CD4-positive, alpha-beta T cell treated with Interleukin-10 for 1 hour (primary cell): ENCODE measurements at regions not wholly inside any gene's neighbourhood (a gene's known extent, or its start where the extent isn't known, plus 50 kb on each side); places are given as distances from the start of the nearest gene placed in this dataset.
"Not testable (repeated sequence)": the region's sequence is repeated elsewhere in the genome, so short reads cannot be mapped to it uniquely, and the experiment has no call there.

Experiments
- DNase-seq: peaks from one replicate; pipeline ENCODE4 v3.0.0-alpha.2; 2020

DNA sequence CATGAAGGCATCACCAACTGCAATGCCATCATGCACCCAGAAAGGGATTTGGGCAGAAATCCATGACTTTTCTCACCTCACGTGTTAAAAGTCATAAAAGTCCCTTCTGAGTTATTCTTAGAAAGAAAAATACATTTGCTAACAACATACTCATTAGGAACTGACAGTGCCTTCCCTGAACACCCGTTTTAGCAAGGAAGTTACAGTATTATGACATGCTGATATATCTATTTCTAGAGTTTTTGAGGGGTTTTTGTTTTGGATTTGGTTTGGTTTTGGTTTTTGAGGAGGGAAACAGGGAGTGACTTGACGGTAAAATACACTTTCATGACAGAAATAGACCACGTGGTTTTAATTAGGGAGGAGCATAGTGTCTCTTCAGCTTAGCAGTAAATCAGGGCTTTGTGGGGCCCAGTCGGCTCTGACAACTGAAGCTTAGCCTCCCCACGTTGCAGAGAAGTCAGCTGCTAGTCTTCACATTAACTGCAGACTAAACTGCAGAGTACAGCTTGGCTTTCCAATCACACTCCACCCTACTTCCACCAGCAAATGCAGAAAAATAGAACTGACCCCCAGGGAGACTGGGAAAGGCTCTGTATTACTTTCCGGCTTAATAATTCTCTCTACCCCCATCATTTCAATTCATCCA, 141.4 kb downstream of the FAM124B start:
- no peak for DNase-seq

DNA sequence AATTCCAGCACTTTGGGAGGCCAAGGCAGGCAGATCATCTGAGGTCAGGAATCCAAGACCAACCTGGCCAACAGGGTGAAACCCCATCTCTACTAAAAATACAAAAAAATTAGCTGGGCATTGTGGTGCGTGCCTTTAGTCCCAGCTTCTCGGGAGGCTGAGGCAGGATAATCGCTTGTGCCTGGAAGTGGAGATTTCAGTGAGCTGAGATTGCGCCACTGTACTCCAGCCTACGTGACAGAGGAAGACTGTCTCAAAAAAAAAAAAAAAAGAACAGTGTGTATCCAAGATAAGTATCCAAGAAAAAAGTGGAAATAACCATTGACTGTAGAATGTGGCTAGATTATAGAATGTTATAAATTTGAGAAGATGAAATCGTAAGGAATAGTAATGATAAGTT, 142.1 kb downstream of the FAM124B start:
- DNase-seq = no peak

DNA sequence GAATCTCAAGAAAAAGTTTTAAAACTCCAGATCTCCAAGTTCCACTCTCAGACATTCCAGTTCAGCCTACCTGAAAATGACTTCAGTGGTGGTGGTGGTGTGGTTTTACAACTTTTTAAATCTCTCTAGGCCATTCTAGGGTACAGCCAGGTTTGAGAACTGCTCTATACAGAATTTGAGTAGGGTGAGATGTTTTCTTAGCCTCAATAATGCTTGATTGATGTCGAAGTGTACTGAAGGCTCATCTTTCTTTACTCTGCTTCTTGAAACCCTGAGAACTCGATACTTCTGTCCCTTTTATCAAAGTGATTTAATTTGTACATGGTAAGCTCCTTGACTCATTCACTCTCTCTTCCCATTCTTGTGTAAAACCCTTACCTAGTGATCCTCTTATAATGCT, 143.8 kb downstream of the FAM124B start:
- DNase-seq = no peak

DNA sequence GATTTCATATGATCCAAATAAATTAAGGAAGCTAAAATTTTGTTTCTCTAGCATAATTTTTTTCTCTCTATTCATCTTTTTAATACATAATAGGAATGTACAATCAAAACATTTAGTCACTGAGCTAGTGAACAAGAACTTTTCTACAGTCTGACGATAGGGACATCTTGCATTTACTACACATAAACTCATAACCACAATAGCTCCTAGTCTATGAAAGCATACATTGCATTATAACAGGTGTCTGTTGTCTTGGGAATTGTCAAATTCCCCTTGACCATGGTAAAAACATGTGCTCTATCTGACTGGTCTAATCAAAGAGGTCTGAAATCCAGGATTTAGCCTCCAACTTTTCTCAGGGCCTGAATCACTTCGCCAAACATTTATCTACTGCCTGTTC, 144.8 kb downstream of the FAM124B start:
- no peak for DNase-seq

DNA sequence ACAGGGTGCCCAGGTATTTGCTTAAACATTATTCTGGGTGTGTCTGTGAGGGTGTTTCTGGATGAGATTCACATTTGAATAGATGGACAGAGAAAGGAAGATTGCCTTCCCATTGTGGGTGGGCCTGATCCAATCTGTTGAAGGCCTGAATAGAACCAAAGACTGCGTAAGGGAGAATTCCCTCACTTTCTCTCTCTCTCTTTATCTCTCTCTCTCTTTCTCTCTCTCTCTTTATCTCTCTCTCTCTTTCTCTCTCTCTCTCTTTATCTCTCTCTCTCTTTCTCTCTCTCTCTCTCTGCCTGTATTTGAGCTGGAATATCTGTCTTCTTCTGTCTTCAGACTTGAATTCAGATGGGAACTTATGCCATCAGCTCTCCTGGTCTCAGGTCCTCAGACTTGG, 148.4 kb downstream of the FAM124B start:
- no peak for DNase-seq

DNA sequence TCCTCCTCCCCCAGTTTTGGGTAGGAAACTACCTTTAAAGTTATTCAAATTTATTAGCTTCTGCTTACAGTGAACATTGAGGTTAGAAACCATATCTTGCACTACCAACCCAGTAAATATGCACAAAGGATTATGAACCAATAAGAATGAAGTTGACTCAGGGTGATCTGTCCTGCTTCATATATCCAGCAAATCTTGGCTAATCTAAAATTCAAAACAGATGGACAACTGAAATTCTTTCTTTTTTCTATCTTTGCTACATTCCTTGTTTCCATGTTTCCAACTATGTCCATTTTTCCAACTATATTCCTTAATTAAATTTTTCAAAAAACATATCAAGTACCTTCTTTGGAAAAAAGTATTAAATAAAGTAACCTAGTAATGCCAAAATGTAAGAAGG, 149.3 kb downstream of the FAM124B start:
- DNase-seq = no peak

DNA sequence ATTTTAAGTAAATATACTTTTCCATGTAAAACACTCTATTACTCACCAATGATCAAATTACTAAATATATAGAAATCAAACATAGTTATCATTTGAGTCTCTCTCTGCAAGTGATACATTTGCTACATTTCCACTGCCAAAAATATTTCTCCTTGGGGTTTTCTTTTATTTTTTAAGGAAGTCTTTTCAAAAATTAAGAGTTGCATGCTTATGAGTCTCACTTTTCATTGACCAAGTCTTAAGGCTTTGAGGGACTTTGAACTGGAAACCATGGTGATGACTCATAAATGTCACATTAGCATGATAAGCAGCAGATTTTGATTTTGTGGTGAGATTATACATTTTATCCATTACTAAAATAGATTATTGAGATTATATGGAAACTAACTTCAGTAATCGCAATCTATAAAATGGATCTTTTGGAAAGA, 152.9 kb downstream of the FAM124B start:
- no peak for DNase-seq

DNA sequence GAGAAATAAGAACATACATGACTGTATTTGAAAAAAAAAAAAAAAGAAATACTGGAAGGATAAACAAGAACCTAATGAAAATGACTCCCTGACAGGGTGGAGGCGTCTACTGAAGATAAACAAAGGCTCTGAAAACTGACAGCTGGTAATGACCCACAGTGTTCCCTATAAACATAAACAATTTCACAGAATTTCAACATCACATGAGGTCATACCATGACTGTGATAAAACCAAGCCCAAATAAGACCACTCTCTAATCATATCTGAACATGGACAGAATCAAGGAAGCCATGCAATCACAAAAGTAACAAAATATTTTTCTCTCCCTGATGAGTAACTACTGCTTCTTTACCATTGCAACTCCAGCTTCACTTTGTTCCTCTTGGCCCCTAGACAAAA, 159.3 kb downstream of the FAM124B start:
- no peak for DNase-seq

DNA sequence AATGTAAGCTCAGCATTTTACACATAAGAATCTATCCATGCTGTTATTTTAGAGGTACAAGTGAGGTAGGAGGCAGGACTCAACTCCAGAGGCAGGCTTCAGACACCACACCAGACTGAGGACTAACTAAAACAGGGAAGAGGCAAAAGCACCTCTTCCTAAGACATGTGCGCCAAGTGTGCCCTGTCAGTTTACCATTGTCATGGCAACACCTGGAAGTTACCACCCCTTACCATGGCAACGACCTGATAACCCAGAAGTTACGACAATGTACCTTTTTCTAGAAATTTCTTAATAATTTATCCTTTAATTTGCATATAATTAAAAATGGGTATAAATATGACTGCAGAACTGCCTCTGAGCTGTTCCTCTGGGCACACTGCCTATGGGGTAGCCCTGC, 160.1 kb downstream of the FAM124B start:
- no peak for DNase-seq

DNA sequence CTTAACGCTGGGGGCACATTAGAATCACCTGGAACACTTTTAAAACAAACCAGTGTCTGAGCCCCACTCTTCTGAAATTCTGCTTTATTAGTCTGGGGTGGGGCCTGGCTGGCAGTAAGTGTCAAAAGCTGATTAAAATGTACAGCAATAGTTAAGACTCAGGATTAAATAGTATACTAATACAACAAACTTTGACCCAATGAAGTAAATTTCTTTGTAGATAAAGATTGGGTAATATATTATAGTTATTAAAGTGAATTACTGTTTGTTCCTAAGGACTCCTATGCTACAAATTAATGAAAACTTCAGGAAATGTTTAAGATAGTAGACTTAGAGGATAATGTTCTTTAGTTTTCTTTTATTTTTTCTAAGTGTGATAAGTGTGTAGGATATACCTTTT, 160.9 kb downstream of the FAM124B start:
- DNase-seq = no peak

DNA sequence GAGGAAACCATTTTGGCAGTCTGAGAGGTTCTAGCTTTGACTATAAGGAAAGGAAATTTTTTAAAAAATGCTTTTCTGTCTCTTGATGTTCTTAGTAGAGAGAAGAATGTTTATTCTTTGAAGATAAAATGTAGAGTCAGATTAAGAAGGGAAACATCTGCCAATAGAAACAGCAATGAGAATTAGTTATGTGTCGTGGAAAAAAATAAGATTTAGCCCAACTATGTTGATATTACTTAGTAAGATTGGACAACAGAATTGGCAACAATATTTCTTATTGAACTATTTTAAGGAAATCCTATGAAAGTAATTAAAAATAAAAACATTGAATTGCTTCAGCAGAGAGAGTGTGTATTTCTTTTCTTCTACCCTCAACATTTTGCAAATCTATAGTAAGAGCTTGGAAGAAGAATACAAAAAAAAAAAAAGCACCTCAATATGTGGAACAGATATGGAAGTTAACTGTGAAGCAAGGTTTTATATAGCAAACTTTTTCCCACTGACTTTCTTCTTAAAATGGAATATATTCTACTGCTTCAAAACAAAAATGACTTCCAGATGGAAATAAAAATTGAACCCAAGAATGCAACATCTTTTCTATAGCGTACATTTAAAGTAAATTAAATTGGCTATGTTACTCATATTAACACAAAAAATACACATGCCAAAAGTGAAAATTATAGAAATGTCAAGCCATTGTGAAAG, 177.9 kb downstream of the FAM124B start:
- no peak for DNase-seq

DNA sequence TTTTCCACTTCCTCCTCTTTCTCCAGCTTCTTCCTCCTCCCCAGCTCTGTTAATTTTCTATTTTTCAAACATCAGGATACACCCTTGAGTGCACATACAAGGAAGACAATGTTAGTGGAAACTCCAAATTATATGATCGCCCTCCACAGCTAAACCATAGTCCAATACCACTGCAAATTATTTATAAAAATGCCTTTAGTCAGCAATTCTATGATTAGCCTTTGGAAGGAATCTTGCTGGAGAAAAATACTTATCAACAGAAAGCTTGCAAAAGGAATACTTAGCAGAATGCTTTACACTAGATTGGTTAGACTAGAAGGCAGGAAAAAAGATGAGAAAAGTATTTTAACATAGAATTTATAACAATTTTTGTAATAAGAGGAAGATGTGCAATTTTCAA, 178.9 kb downstream of the FAM124B start:
- no peak for DNase-seq

DNA sequence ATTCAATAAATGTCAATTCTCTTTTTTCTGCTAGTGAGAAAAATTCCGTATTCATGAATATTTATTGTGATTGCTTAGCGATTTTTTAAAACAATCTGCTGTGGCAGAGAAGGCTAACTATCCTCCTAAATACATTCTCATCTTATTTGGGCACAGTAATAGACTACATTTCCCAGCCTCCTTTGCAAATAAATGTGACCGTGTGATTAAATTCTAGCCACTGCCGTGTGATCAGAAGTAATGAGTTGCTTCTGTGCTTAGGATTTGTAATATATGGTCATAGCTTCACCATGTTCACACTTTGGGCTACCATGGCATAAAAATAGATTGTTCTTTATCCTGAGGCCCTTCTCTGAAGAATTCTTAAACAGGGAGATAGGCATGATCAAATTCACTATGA, 179.6 kb downstream of the FAM124B start:
- DNase-seq = no peak

DNA sequence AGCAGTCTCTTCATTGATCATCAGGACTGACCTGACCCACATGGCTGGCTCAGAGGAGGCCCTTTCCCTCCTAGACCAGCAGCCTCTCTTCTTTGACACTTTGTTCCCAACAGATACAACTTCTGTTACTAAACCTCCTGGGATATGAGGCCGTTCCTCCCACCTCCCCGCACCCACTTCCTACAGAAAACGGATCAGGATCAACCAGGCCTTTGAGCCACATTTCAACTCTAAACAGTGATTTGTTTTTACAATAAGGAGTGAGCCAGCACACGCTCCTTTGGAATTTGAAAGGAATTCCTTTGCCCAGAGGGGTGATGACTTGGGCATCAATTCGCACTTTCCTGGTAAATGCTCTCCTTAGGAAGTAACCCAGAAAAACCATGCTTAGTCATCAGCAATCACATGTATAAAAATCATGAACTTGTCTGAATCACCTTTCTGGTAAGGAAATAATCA, 180.4 kb downstream of the FAM124B start:
- no peak for DNase-seq

DNA sequence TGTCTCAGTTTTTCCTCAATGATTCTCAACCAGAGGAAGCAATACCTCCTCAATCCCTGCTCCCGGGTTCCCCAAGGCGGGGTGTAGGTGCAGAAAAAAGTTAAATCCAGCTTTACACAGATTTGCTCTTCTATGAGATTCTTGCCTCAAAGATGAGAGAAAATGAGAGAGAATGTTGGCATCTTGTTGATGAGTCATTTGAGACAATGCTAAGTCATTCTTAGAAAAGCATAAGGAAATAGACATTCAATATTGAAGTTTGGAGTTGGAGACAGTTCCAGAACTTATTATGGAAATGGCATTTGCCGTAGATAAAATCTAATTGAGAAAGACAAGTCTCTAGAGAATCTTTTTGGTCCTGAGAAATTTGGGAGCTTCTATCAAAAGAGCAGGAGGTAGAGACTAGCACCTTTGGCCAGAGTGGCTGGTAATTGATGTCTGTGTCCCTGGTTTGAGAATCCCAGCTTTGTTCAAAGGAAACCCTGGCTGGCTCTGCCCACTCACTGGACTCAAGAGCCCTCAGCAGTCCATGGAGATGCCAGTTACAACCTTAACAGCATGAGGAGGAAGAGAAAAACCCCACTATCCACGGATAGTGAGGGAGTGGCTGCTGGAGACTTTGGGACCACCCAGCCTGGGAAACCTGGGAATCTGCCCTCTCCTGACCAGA, 181.2 kb downstream of the FAM124B start:
- DNase-seq = no peak

DNA sequence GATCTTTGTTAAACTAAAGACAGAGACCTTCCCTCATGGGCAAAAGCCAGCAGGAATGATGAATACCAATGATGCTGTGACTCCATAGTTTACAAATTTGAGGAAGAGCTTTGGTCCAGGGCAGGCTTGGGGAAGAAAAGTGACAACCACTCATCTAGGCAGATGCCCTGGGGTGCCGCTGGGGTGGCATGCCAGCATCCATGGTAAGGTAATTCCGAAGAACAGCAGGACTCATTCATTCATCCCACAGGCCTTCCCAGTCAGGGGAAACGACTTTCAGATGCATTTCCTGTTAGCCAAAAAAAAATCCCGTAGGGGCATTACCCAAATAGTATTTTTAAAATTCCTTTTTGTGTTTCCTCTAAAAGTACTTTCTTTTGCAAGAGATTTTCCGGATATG, 180.7 kb upstream of the SERPINE2 start:
- no peak for DNase-seq

DNA sequence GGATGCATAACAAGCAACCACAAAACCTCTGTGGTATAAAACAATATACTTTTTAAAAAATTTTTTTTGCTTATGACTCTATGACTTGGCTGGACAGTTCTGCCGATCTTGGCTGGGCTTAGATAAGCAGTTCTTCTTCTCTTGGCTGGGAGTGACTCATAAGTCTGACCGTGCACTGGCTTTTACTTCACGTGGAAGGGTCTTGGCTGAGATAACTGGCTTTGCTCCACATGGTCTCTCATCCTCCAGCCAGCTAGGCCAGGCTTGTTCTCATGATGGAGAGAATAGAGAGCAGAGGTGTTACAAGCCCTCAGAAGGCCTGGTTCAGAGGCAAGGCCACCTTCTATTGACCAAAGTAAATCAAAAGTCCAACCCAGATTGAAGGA, 178.9 kb upstream of the SERPINE2 start:
- no peak for DNase-seq

DNA sequence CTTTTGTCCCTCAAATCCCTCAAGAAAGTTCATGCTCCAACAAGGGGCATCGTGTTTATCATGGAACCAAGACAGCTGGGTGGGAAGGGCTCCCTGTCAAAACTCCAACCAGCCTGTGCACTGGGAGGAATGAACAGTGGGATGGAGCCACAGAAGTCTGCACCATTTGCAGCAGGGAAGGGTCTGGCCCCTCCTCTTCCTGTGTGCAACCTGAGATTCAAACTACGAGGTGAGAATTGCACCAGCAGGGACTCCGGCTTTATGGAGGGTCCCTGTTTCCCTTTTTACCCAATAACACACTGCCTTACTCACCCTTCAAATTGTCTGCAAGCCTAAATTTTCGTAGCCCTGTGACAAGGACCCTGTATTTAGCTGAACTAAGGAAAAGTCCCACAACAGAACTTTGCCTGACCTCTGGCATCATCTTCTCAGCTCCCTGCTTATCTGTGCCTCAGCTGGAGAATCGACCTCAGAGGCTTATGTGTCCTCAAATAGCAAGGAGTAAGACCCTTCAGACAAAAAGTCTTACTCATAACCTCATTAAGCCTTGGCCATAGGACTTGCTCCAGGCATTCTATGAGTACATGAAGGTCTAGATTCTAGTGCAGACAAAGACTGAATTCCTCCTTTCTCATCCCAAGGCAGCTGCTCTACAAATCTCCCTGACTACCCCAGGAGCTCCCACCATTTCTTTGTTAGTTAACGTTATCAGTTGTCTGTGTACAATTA, 178.3 kb upstream of the SERPINE2 start:
- no peak for DNase-seq

DNA sequence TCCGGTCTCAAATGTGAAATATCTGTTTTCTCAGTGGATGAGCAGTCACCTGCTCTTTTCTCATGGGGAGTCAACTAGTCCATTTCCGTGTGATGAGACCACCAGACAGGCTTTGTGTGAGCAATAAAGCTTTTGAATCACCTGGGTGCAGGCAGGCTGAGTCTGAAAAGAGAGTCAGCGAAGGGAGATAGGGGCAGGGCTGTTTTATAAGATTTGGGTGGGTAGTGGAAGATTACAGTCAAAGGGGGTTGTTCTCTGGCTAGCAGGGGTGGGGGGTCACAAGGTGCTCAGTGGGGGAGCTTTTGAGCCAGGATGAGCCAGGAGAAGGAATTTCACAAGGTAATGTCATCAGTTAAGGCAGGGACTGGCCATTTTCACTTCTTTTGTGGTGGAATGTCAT, 176.5 kb upstream of the SERPINE2 start:
- DNase-seq = not testable (repeated sequence)

DNA sequence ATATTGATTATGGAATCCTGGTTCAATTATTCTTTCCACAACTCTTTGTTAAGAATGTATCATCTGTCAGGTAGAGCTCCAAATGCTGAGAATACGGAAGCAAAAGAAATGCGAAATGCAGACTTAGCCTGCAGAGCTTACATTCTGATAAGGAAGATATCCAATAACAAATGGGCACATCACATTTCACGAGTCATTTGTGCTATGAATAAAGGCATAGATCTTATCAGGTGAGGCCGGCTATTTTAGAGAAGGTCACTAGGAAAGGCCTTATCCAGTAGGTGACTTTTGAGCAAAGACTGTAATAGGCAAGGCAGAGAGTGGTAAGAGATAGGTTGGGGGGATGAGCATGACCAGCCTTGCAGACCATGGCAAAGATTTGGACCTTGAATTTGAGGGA, 174.3 kb upstream of the SERPINE2 start:
- DNase-seq = no peak

DNA sequence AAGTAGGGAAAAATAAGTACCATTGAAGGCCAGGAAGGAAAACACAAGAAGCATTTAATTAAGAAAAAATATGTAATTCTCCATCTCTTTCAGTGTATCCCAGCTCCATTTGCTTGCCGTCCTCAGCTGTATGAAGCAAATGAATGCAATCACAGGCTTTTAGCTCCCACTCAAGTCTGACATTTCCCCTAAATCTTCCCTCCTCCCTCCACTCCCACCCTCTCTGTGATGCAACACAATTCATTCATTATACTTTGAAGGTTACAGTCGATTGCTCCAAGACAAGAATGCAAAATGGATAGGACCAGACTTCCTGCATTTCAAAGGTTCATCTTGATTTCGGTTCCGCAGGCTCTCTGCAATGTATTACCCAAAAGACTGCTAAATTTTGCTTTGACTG, 172.7 kb upstream of the SERPINE2 start:
- no peak for DNase-seq

DNA sequence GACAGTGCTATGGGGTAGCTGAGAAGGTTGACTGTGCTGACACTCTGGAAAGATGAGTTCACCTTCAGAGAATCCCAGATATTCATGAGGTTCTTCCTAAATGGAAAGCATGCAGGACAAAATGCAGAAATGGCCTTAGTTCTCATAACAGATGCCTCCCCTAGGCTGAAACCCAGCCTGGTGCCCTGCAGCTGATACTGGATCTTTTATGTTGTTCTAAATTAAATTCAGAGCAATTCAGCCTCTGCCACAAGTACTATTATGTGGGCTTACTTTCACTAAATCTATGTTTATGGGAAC, 172.0 kb upstream of the SERPINE2 start:
- DNase-seq = no peak

DNA sequence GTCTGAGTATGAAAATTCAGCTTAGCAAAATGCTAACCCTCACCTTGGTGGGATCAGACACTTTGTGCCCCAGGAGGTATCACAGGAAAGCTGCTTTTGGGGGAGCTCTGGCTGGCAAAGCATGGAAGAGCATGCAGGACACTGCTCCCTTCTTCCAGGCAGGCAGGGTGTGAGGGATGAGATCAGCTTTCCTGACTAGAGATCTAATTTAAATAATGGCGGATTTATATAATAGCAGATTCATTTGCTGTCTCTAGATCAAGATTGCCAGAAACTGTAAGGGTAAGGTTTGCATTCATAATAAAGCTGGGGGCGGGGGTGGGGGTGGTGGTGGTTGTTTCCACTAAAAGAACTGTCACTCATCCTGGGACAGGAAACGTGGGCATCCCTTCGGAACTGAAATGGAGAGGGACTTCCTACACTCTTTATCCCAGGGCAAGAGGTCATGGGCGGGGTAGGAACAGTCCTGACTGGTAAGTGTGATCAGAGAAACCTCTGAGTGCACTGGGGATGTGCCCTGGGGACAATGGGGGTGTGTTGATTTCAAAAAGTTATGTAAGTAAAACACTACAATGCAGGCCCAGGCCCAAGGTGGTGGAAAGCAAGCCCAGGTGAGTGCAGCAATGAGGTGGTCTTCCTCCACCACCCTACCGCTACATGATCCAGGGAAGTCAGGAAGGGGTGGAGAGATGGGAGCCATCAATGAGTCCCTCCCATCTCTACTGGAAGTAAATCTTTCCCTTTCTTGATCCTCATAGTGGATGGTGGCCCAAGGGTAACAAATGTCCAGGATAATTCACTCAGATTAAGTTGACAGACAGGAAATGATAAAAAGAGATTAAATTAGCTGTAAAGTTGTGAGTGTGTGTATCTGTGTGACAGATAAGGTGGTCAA, 171.4 kb upstream of the SERPINE2 start:
- DNase-seq = no peak
